ENCODE measurements at regions not wholly inside any gene's neighbourhood (a gene's known extent, or its start where the extent isn't known, plus 50 kb on each side); places are given as distances from the start of the nearest gene placed in this dataset.
"Not testable (repeated sequence)": the region's sequence is repeated elsewhere in the genome, so short reads cannot be mapped to it uniquely, and the experiment has no call there.

DNA sequence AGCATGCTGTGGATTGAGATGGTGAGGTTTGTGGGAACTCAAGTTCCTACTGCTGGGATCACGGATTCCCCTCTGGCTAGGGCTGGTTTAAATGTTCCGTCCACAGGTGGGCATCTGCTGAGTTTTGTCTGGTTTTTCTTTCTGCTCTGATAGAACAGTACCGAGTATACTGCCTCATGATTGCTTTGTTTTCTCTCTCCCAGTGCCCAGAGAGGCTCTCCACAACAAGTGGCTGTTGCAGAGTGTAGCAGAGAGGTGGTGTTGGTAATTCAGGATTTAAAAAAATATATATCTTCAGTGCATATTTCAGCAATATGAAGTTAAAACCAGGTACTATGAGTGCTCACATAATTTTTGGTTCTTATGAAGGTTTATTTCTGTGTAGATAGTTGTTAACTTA is 213.7 kb downstream of the TEX13C start:
- TF ChIP-seq, protein P1, sequence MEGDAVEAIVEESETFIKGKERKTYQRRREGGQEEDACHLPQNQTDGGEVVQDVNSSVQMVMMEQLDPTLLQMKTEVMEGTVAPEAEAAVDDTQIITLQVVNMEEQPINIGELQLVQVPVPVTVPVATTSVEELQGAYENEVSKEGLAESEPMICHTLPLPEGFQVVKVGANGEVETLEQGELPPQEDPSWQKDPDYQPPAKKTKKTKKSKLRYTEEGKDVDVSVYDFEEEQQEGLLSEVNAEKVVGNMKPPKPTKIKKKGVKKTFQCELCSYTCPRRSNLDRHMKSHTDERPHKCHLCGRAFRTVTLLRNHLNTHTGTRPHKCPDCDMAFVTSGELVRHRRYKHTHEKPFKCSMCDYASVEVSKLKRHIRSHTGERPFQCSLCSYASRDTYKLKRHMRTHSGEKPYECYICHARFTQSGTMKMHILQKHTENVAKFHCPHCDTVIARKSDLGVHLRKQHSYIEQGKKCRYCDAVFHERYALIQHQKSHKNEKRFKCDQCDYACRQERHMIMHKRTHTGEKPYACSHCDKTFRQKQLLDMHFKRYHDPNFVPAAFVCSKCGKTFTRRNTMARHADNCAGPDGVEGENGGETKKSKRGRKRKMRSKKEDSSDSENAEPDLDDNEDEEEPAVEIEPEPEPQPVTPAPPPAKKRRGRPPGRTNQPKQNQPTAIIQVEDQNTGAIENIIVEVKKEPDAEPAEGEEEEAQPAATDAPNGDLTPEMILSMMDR (conservative IDR thresholded peaks at IDR 0.05; ENCODE audit: low read depth, low read length): no peak
- no peak overlapping the region for H3K4me3 ChIP-seq (ENCODE audit: low read length)
- DNase-seq (ENCODE audit: low read depth): no peak

DNA sequence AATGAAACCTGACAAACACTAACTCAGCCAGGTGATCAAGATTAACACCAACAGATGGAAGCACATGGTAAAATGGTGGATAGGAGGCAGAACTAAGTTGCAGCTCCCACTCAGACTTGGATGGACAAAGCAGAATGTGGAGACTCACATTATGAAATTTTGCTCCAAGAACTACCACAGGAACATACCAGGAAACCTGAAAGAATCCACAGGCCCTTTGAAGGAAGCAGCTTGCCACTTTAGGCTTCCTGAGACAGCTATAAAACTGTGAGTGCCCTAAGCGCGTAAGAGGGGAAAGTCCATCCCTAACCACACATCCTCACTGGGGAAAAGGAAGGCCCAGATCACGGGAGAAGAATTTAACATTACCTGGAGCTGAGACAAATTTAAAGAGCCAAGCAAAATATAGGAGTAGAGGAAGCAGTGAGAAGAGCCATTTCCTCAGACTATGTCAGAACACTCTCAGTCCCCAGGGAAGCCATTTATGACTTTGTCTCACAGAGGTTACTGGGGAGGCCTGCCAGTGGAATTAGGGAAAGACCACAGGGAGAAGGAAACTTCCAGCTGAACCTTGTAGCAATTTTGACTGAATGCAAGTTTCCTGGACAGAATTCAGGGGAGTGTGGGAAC is 224.5 kb downstream of the TEX13C start:
- no peak overlapping the region for H3K4me3 ChIP-seq (ENCODE audit: low read length)
- DNase-seq (ENCODE audit: low read depth): no peak
- TF ChIP-seq, protein P1 (conservative IDR thresholded peaks at IDR 0.05; ENCODE audit: low read depth, low read length): no peak

DNA sequence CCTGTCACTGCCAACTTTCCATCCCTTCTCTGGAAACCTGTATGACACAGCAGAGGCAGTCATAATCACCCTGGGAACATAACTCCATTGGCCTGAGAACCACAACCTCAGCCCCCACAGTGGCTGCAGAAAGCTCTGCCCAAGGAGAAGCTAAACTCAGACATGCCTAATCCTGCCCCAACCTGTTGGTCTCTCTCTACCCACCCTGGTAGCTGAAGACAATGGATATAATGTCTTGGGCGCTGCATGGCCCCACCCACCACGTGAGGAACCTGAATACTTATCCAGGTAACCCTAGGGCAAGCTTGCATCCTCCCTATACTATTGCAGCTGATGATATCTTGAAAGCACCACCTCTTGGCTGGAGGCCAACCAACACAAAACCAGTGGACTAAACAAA is 225.2 kb downstream of the TEX13C start:
- TF ChIP-seq, protein P1 (conservative IDR thresholded peaks at IDR 0.05; ENCODE audit: low read depth, low read length): no peak
- DNase-seq (ENCODE audit: low read depth): no peak
- no peak overlapping the region for H3K4me3 ChIP-seq (ENCODE audit: low read length)

DNA sequence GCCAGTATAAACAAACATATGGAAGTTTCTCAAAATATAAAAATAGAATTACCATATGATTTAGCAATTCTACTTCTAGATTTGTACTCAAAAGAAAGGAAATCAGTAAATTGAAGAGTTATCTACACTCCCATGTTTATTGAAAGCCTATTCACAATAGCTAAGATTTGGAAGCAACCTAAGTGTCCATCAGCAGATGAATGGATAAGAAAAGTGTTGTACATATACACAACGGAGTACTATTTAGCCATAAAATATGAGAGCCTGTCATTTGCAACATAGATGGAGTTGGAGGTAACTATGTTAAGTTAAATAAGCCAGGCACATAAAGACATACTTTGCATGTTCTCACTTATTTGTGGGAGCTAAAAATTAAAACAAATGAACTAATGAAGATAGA is 257.8 kb downstream of the TEX13C start:
- no peak for DNase-seq (ENCODE audit: low read depth)
- TF ChIP-seq, protein P1 (conservative IDR thresholded peaks at IDR 0.05; ENCODE audit: low read depth, low read length): no peak
- H3K4me3 ChIP-seq (ENCODE audit: low read length): no peak overlapping the region

DNA sequence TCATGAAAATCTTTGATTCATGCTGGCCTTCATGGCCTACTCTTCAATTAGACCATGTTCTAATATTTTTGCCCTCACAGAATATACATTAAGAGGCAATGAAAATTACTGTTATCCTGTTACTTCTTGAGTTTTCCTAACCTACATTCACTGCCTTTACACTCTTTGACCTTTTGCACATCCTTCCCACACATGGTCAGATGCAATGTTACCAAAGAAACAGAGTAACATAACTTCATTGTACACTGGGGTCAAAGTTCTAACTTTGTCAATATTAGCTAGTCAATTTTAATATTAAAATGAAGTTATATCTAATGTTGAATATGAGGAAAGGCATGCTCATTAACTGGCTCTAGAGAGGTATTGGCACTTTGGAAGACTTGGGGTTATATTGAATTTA is 284.8 kb downstream of the TEX13C start:
- TF ChIP-seq, protein P1 (conservative IDR thresholded peaks at IDR 0.05; ENCODE audit: low read depth, low read length): no peak
- no peak overlapping the region for H3K4me3 ChIP-seq (ENCODE audit: low read length)
- DNase-seq (ENCODE audit: low read depth): no peak

DNA sequence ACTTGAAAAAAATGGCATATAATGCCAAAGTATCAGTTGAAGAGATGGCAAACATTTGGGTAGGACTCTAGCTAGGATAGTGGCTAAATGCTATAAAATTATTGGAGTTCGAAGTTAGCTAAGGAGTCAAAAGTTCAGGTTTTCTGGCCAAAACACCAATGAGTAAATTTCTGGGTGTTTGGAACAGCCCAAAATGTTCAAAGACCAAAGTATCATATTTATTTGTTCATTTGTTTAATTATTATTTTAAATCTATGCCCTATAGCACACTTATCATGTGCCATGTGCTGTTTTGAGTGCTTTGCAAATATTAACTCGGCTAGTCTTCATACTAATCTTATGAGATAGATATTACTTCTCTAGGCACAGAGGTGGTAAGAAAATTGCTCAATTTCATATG is 285.5 kb downstream of the TEX13C start:
- H3K4me3 ChIP-seq (ENCODE audit: low read length): no peak overlapping the region
- no peak for DNase-seq (ENCODE audit: low read depth)
- TF ChIP-seq, protein P1 (conservative IDR thresholded peaks at IDR 0.05; ENCODE audit: low read depth, low read length): no peak

DNA sequence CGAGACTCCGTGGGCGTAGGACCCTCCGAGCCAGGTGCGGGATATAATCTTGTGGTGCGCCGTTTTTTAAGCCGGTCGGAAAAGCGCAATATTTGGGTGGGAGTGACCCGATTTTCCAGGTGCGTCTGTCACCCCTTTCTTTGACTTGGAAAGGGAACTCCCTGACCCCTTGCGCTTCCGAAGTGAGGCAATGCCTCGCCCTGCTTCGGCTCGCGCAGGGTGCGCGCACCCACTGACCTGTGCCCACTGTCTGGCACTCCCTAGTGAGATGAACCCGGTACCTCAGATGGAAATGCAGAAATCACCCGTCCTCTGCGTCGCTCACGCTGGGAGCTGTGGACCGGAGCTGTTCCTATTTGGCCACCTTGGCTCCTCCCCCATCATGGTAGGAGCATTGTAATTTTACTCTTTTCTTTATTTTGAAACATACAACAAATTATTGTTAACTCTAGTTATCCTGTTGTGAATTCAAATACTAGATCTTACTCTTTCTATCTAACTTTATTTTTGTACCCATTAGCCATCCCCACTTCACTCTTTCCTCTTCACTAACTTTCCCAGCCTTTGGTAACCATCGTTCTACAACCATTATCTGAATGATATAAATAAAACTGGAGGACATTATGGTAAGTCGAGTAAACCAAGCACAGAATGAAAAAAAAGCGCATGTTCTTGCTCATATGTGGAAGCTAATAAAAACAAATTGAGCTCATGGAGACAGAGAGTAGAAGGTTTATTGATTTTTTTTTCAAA is 295.1 kb downstream of the TEX13C start:
- DNase-seq (ENCODE audit: low read depth); H3K4me3 ChIP-seq (ENCODE audit: low read length): not testable (repeated sequence)

Data from retinal pigment epithelial cell (primary cell).